GF-D8 (cell line): ENCODE measurements at regions not wholly inside any gene's neighbourhood (a gene's known extent, or its start where the extent isn't known, plus 50 kb on each side); places are given as distances from the start of the nearest gene placed in this dataset.

Source experiments
- DNase-seq: peaks from one replicate; lab custom pipeline; 2025; lab: John Stamatoyannopoulos, UW

GRCh38 chr9:134967547-134967930 lies 49.8 kb upstream of the FCN1 start:
- no peak for DNase-seq

GRCh38 chr9:134968011-134968822 lies 50.5 kb upstream of the FCN1 start:
- DNase-seq, result no peak

GRCh38 chr9:134968823-134969090 lies 51.0 kb upstream of the FCN1 start:
- DNase-seq, result no peak

- DNase-seq, result no peak
Observed at GRCh38 chr9:134969156-134970045, 51.7 kb upstream of the FCN1 start.

- no peak for DNase-seq
Observed at GRCh38 chr9:134970198-134970597, 52.5 kb upstream of the FCN1 start.

- DNase-seq, result no peak
Observed at GRCh38 chr9:134970719-134971118, 53.0 kb upstream of the FCN1 start.

GRCh38 chr9:134971196-134971595 lies 53.5 kb upstream of the FCN1 start:
- no peak for DNase-seq

- no peak for DNase-seq
Observed at GRCh38 chr9:134971696-134972095, 54.0 kb upstream of the FCN1 start.

- DNase-seq, result no peak
Observed at GRCh38 chr9:134972140-134972539, 54.4 kb upstream of the FCN1 start.

GRCh38 chr9:134975253-134975652 lies 57.5 kb upstream of the FCN1 start:
- DNase-seq, result no peak

GRCh38 chr9:134976403-134976802 lies 58.7 kb upstream of the FCN1 start:
- DNase-seq, result peak; percentile 8

GRCh38 chr9:134978272-134978671 lies 60.6 kb upstream of the FCN1 start:
- no peak for DNase-seq

- DNase-seq, result no peak
Observed at GRCh38 chr9:134980516-134980915, 62.8 kb upstream of the FCN1 start.

GRCh38 chr9:134980991-134981390 lies 63.3 kb upstream of the FCN1 start:
- no peak for DNase-seq

- no peak for DNase-seq
Observed at GRCh38 chr9:134981829-134982228, 64.1 kb upstream of the FCN1 start.

GRCh38 chr9:134982311-134982710 lies 64.6 kb upstream of the FCN1 start:
- no peak for DNase-seq

- DNase-seq, result no peak
Observed at GRCh38 chr9:134983074-134983473, 65.4 kb upstream of the FCN1 start.

GRCh38 chr9:134983506-134984371 lies 66.0 kb upstream of the FCN1 start:
- DNase-seq, result no peak

GRCh38 chr9:134984372-134985265 lies 66.9 kb upstream of the FCN1 start:
- no peak for DNase-seq

GRCh38 chr9:134985451-134985850 lies 67.7 kb upstream of the FCN1 start:
- no peak for DNase-seq

GRCh38 chr9:134986957-134987356 lies 69.2 kb upstream of the FCN1 start:
- no peak for DNase-seq
